GM18499 (cell line): ENCODE measurements at regions not wholly inside any gene's neighbourhood (a gene's known extent, or its start where the extent isn't known, plus 50 kb on each side); places are given as distances from the start of the nearest gene placed in this dataset.

Source experiments
- ATAC-seq: cut with Tn5 transposase; IDR thresholded peaks from one replicate; pipeline ENCODE4 v1.9.1; 2021; ENCODE audit warnings: moderate number of reproducible peaks; ENCODE audit not compliant: insufficient read depth, unreplicated experiment

GRCh38 chr10:128664729-128665128, 538.5 kb upstream of the MKI67 start:
- ATAC-seq, result no peak

GRCh38 chr10:128675405-128675804, 549.2 kb upstream of the MKI67 start:
- ATAC-seq, result no peak

GRCh38 chr10:128680116-128680515, 553.9 kb upstream of the MKI67 start:
- ATAC-seq, result no peak

GRCh38 chr10:128684215-128684614, 558.0 kb upstream of the MKI67 start:
- ATAC-seq, result no peak

GRCh38 chr10:128686630-128687278, 560.5 kb upstream of the MKI67 start:
- no peak for ATAC-seq

GRCh38 chr10:128687408-128687807, 561.2 kb upstream of the MKI67 start:
- no peak for ATAC-seq

- ATAC-seq, result no peak
These were observed 561.8 kb upstream of the MKI67 start for GRCh38 chr10:128687927-128688549.

- ATAC-seq, result no peak
These were observed 563.4 kb upstream of the MKI67 start for GRCh38 chr10:128689667-128690066.

- ATAC-seq, result no peak
These were observed 567.4 kb upstream of the MKI67 start for GRCh38 chr10:128693493-128694131.

GRCh38 chr10:128694168-128694850, 568.1 kb upstream of the MKI67 start:
- no peak for ATAC-seq

- ATAC-seq, result no peak
These were observed 568.9 kb upstream of the MKI67 start for GRCh38 chr10:128694851-128695725.

GRCh38 chr10:128695931-128696330, 569.7 kb upstream of the MKI67 start:
- ATAC-seq, result no peak

GRCh38 chr10:128697437-128697836, 571.2 kb upstream of the MKI67 start:
- ATAC-seq, result no peak

- ATAC-seq, result no peak
These were observed 575.2 kb upstream of the MKI67 start for GRCh38 chr10:128701381-128701780.

GRCh38 chr10:128701837-128702236, 575.6 kb upstream of the MKI67 start:
- ATAC-seq, result no peak

- ATAC-seq, result no peak
These were observed 578.5 kb upstream of the MKI67 start for GRCh38 chr10:128704716-128705115.

- no peak for ATAC-seq
These were observed 582.0 kb upstream of the MKI67 start for GRCh38 chr10:128708182-128708581.

- no peak for ATAC-seq
These were observed 583.5 kb upstream of the MKI67 start for GRCh38 chr10:128709686-128710085.

GRCh38 chr10:128710098-128710797, 584.0 kb upstream of the MKI67 start:
- no peak for ATAC-seq

GRCh38 chr10:128710798-128711183, 584.6 kb upstream of the MKI67 start:
- no peak for ATAC-seq
